Stimulated activated CD8-positive, alpha-beta memory T cell treated with anti-CD3 and anti-CD28 coated beads, Interleukin-12 subunit alpha, Interleukin-12 subunit beta, amount 100 ng/mL, for 24 hours (primary cell): ENCODE measurements at regions not wholly inside any gene's neighbourhood (a gene's known extent, or its start where the extent isn't known, plus 50 kb on each side); places are given as distances from the start of the nearest gene placed in this dataset.
"Not testable (repeated sequence)": the region's sequence is repeated elsewhere in the genome, so short reads cannot be mapped to it uniquely, and the experiment has no call there.

ENCODE experiments used
- DNase-seq: peaks from one replicate; pipeline ENCODE4 v3.0.0-alpha.2; 2020; ENCODE audit errors: extremely low read depth

- DNase-seq, result no peak
Measured at GRCh38 chr21:43287795-43288755, 119.3 kb downstream of the CRYAA start.

- DNase-seq, result no peak
Measured at GRCh38 chr21:43287111-43287760, 118.4 kb downstream of the CRYAA start.

GRCh38 chr21:43286196-43286595 lies 117.4 kb downstream of the CRYAA start:
- no peak for DNase-seq

GRCh38 chr21:43284700-43285099 lies 115.9 kb downstream of the CRYAA start:
- no peak for DNase-seq

GRCh38 chr21:43284238-43284637 lies 115.4 kb downstream of the CRYAA start:
- DNase-seq, result no peak

- not testable (repeated sequence) for DNase-seq
Measured at GRCh38 chr21:43283925-43284221, 115.1 kb downstream of the CRYAA start.

DNA sequence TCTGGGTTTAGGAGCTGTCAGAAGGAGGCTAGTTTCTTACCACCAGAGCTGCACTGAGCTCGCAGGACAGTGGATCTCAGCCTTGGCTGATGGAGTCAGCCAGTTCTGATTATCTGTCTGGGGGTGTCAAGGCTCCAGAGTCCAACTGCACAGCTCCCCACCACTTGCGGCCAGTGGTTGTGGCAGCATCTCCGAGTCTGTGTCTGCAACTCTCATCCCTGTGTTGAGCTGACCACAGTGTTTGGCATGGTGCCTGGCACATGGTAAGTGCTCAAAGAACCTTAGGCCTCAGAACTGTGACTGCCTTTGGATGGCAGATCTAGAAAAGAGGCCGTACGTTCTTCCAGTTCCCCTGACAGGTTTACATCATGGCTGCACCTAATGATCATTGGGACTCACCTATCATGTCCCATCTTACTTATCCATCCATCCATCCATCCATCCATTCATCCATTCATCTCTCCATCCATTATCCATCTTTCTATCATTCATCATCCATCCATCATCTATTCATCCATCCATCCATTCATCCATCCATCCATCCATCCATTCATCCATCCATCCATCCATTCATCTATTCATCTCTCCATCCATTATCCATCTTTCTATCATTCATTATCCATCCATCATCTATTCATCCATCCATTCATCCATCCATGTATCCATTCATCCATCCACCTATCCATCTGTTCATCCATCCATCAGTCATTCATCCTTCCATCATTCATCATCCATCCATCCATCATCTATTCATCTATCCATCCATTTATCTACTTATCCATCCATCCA lies 114.5 kb downstream of the CRYAA start:
- DNase-seq, result no peak

- no peak for DNase-seq
Measured at GRCh38 chr21:43282358-43283120, 113.7 kb downstream of the CRYAA start.

GRCh38 chr21:43281661-43282357 lies 113.0 kb downstream of the CRYAA start:
- DNase-seq, result no peak

- DNase-seq, result no peak
Measured at GRCh38 chr21:43280949-43281633, 112.3 kb downstream of the CRYAA start.

GRCh38 chr21:43279578-43279894 lies 110.7 kb downstream of the CRYAA start:
- DNase-seq, result no peak

DNA sequence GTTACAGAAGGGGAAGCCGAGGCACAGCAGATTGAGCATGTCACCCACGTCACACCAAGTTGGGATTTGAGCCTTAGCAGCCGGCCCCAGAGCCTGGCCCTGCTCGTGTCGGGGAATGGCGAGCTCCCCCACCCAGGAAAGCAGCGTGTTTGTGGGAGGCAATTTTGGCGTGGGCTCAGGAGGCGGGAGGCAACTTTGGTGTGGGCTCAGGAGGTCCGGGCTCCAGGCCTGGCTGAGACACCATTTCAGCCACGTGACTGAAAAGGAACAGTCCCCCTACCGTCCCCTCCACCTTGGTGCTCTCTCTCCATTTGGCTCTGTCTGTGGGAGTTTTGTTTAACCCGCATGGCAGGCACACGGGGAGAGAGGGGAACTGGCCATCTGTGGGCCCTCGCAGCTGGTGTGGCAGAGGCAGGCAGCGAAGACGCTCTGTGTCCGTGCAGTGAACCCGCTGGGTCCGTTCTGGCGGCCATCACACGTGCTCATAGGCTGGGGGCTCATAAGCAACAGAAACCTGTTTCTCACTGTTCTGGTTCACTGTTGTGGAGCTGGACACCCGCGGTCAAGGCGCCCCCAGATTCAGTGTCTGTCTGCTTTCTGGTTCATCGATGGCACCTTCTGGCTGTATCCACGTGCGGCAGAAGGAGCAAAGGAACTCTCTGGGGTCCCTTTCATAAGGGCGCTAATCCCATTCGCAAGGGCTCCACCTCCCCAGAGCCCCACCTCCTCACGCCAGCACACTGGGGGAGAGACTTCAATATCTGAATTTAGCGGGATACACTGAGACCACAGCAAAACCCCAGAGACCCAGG lies 110.2 kb downstream of the CRYAA start:
- no peak for DNase-seq

DNA sequence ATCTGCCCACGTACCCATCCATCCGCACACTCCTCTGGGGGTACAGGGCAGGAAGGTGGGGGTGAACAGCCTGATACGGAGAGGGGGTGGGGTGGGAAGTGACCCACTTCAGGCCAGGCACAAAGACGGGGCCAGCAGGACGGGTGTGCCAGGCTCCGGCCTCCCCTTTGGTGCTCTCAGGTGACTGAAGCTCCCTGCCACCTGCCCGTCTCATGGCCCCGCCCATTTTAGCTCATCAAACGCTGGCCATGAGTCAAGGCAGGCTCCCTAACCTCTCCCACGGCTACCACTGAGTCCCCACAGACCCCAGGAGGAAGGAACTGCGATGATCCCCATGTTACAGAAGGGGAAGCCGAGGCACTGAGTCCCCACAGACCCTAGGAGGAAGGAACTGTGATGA lies 109.6 kb downstream of the CRYAA start:
- DNase-seq, result no peak

DNA sequence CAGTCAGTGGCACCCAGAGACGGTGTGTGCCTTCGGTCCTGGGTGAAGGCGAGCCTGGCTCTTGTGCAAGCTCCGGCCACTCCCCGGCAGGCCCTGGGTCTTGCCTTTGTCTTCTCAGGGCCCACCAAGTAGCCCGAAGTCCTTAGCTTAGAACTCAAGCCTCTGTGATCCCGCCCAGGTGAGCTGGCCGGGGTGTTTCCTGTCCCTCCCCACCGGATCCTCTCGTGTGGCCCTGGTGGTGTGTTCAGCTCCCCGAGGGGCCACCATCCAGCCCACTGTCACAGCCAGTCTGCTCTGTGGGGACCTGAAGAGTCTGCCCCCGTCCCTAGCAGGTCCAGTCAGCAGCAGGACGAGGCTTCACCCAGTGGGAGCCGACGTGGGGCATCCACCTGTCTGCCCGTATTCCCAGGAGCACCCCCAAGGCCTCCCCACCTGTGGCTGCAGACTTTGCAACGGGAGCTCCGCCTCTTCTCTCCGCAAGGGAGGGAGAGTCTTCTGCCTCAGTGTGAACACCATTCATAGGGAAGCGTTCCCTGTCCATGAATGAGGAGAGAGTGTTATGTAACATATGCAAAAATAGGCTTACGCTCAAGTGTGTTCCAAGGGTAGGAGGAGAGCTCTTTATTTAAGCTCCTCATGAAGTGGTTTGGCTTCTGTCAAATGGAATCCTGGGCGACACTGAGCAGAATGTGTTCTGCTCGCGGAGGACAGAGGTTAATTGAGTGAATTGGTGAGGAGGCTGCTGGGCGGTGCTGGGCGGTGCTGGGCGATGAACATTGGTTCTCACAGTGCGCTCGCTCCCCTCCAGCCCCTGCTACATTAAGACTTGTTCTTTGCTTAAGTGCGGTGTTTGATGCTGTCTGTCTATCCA lies 108.9 kb downstream of the CRYAA start:
- no peak for DNase-seq

DNA sequence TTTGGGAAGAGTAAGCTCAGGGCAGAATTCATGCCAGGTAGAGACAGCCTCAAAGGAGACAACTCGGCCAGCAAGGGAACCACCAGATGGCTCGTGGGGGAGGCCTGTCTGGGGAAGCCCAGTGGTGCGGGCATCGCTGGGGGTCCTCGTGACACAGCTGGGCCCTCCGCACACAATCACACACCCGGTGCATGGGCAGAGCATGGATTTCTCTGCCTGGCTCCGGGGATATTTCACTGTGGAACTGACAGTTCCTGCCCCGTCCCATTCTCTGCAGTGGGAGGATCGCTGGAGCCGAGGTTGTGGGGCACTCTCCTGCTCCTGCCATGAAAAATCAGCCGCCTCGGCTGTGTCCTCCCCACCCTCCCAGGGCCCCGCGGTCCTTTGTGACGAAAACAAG lies 108.0 kb downstream of the CRYAA start:
- DNase-seq, result no peak

DNA sequence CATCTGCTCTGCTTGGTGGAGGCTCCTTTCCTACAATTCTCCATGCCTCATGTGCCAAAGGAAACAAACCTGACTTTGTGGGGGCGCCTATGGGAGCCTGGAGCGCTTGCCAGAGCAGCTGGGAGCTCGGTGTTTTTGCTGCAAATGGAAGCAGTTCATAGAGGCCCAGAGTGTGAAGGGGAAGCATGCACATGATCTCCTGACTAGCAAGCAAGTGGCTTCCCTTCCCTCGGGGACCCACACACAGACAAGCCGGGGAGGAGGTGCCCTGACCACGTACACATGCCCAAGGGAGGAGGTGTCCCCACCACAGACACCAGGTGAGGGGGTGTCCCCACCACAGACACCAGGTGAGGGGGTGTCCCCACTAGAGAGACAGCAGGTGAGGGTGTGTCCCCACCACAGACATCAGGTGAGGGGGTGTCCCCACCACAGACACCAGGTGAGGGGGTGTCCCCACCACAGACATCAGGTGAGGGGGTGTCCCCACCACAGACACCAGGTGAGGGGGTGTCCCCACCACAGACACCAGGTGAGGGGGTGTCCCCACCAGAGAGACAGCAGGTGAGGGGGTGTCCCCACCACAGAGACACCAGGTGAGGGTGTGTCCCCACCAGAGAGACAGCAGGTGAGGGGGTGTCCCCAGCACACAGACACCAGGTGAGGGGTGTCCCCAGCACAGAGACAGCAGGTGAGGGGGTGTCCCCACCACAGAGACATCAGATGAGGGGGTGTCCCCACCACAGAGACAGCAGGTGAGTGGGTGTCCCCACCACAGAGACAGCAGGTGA lies 106.8 kb downstream of the CRYAA start:
- DNase-seq, result no peak

DNA sequence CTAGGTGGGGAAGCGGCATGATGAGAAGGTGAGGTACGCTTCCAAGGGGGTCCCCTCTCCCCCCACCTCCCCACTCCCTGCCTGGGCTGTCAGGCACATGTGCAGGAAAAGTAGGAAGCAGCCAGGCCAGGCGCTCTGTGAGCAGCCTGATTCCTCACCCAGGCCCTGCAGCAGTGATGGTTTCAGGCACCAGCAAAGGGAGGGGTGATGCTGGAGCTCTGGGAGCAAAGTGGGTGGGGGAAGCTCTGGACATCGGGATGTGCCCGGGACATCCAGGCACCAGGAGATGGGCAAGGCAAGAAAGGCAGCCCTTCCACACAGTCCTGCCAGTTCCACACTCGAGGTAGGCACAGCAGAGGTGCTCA lies 106.1 kb downstream of the CRYAA start:
- DNase-seq, result no peak
